ENCODE measurements at regions not wholly inside any gene's neighbourhood (a gene's known extent, or its start where the extent isn't known, plus 50 kb on each side); places are given as distances from the start of the nearest gene placed in this dataset.

- TF ChIP-seq CTCF (IDR thresholded peaks at IDR 0.05) (no peak), POLR2AphosphoS5 (IDR thresholded peaks at IDR 0.05) (no peak)
Observed at GRCh38 chr11:112886434-112887370, 74.5 kb upstream of the NCAM1 start.

Data from breast epithelium (tissue), 3 donors.